ENCODE measurements at regions not wholly inside any gene's neighbourhood (a gene's known extent, or its start where the extent isn't known, plus 50 kb on each side); places are given as distances from the start of the nearest gene placed in this dataset.

GRCh38 chr9:653421-653820 lies 188.1 kb upstream of the DMRT1 start:
- POLR2A ChIA-PET = no interaction called here
- peaks cover 20% of the 10 kb centered on the region for H3K4me1 Mint-ChIP-seq (ENCODE audit: low read depth)
- intact Hi-C loops (cut with DNase I, micrococcal nuclease) = no loop called here

GRCh38 chr9:653856-654387 lies 187.6 kb upstream of the DMRT1 start:
- ATAC-seq (ENCODE audit: poor library complexity) = no peak
- Mint-ChIP-seq H3K4me1 (ENCODE audit: low read depth) (peaks cover 19% of the 10 kb centered on the region), H3K27ac (no peak overlapping the region), H3K4me3 (no peak overlapping the region), H3K9me3 (no peaks in the 10 kb centered on the region), H3K36me3 (ENCODE audit: low read depth) (no peaks in the 10 kb centered on the region), H3K27me3 (no peaks in the 10 kb centered on the region)
- Histone ChIP-seq H3K9me3 (ENCODE audit: control insufficient read depth in 1 of 2, insufficient read depth in 1 of 2, low read length in 2 of 2) (no peaks in the 10 kb centered on the region), H3K27me3 (ENCODE audit: control insufficient read depth in 1 of 2, insufficient read depth in 2 of 2, low read length in 2 of 2) (no peaks in the 10 kb centered on the region), H3K36me3 (ENCODE audit: insufficient read depth, low read length) (no peaks in the 10 kb centered on the region), H3K4me3 (ENCODE audit: low read length) (no peak overlapping the region), H3K4me1 (ENCODE audit: insufficient read depth, low read length) (peaks cover 9% of the 10 kb centered on the region), H3K27ac (ENCODE audit: low read depth in 1 of 2, low read length in 2 of 2) (no peak overlapping the region)
- DNase-seq = no peak
- ChIA-PET POLR2A (no interaction called here), CTCF (no interaction called here)
- TF ChIP-seq, protein P1, sequence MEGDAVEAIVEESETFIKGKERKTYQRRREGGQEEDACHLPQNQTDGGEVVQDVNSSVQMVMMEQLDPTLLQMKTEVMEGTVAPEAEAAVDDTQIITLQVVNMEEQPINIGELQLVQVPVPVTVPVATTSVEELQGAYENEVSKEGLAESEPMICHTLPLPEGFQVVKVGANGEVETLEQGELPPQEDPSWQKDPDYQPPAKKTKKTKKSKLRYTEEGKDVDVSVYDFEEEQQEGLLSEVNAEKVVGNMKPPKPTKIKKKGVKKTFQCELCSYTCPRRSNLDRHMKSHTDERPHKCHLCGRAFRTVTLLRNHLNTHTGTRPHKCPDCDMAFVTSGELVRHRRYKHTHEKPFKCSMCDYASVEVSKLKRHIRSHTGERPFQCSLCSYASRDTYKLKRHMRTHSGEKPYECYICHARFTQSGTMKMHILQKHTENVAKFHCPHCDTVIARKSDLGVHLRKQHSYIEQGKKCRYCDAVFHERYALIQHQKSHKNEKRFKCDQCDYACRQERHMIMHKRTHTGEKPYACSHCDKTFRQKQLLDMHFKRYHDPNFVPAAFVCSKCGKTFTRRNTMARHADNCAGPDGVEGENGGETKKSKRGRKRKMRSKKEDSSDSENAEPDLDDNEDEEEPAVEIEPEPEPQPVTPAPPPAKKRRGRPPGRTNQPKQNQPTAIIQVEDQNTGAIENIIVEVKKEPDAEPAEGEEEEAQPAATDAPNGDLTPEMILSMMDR (IDR thresholded peaks at IDR 0.05) = no peak
- intact Hi-C loops (cut with DNase I, micrococcal nuclease) = no loop called here

More at GRCh38 chr9:653421-653820, 188.1 kb upstream of the DMRT1 start:
- Histone ChIP-seq H3K36me3 (ENCODE audit: insufficient read depth, low read length) (no peaks in the 10 kb centered on the region), H3K4me1 (ENCODE audit: insufficient read depth, low read length) (peaks cover 9% of the 10 kb centered on the region), H3K27me3 (ENCODE audit: control insufficient read depth in 1 of 2, insufficient read depth in 2 of 2, low read length in 2 of 2) (no peaks in the 10 kb centered on the region), H3K4me3 (ENCODE audit: low read length) (no peak overlapping the region), H3K27ac (ENCODE audit: low read depth in 1 of 2, low read length in 2 of 2) (no peak overlapping the region), H3K9me3 (ENCODE audit: control insufficient read depth in 1 of 2, insufficient read depth in 1 of 2, low read length in 2 of 2) (no peaks in the 10 kb centered on the region)
- DNase-seq (no peak), ATAC-seq (ENCODE audit: poor library complexity) (no peak)
- Mint-ChIP-seq H3K27me3 (no peaks in the 10 kb centered on the region), H3K36me3 (ENCODE audit: low read depth) (no peaks in the 10 kb centered on the region), H3K9me3 (no peaks in the 10 kb centered on the region), H3K4me3 (no peak overlapping the region), H3K27ac (no peak overlapping the region)
- CTCF ChIA-PET = no interaction called here
- TF ChIP-seq, protein P1 (IDR thresholded peaks at IDR 0.05) = no peak

GRCh38 chr9:655875-656274 lies 185.6 kb upstream of the DMRT1 start:
- Histone ChIP-seq H3K4me1 (ENCODE audit: insufficient read depth, low read length) (no peaks in the 10 kb centered on the region), H3K27me3 (ENCODE audit: control insufficient read depth in 1 of 2, insufficient read depth in 2 of 2, low read length in 2 of 2) (no peaks in the 10 kb centered on the region), H3K9me3 (ENCODE audit: control insufficient read depth in 1 of 2, insufficient read depth in 1 of 2, low read length in 2 of 2) (no peaks in the 10 kb centered on the region), H3K4me3 (ENCODE audit: low read length) (no peak overlapping the region), H3K27ac (ENCODE audit: low read depth in 1 of 2, low read length in 2 of 2) (no peak overlapping the region), H3K36me3 (ENCODE audit: insufficient read depth, low read length) (no peaks in the 10 kb centered on the region)
- TF ChIP-seq, protein P1 (IDR thresholded peaks at IDR 0.05) = no peak
- Mint-ChIP-seq H3K4me3 (no peak overlapping the region), H3K27ac (no peak overlapping the region), H3K27me3 (no peaks in the 10 kb centered on the region), H3K36me3 (ENCODE audit: low read depth) (no peaks in the 10 kb centered on the region), H3K9me3 (no peaks in the 10 kb centered on the region), H3K4me1 (ENCODE audit: low read depth) (peaks cover 1% of the 10 kb centered on the region)
- CTCF ChIA-PET = no interaction called here
- ATAC-seq (ENCODE audit: poor library complexity) (no peak), DNase-seq (no peak)
- intact Hi-C loops (cut with DNase I, micrococcal nuclease) = no loop called here
- POLR2A ChIA-PET = no interaction called here
